ENCODE measurements at regions not wholly inside any gene's neighbourhood (a gene's known extent, or its start where the extent isn't known, plus 50 kb on each side); places are given as distances from the start of the nearest gene placed in this dataset.

DNA sequence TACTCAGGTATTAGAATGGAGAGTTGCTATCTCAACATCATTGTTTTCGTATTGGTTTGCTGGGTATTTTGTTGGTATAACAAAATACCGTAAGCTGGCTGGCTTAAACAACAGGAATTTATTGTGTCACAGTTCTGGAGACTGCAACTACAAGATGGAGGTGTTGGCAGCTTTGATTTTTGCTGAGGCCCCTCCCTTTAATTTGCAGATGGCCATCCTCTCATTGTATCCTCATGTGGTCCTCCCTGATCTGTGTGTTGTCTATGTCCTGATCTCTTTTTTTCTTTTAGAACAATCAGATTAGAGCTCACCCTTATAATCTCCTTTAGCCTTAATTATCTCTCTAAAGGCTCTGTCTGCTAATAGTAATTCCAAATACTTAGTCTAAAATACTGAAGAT lies 299.8 kb upstream of the GOLIM4 start:
- Histone ChIP-seq H3K9ac (ENCODE audit: insufficient read depth, low read depth, low read length) (no peak overlapping the region), H3K36me3 (replicated peaks in 1 of 2; ENCODE audit: control insufficient read depth in 1 of 2, insufficient read depth in 2 of 2, low read length in 2 of 2) (no peaks in the 10 kb centered on the region), H3K4me2 (ENCODE audit: low read depth, low read length) (no peak overlapping the region), H3K79me2 (ENCODE audit: insufficient read depth, low read length) (no peaks in the 10 kb centered on the region), H3K27ac (ENCODE audit: extremely low read length, insufficient read depth, low read length) (no peak overlapping the region), H3K27me3 (ENCODE audit: control insufficient read depth in 1 of 2, insufficient read depth in 2 of 2, low read length in 2 of 2) (no peaks in the 10 kb centered on the region), H3K9me3 (ENCODE audit: low read length) (no peaks in the 10 kb centered on the region), H3K4me1 (ENCODE audit: insufficient read depth, low read length) (no peaks in the 10 kb centered on the region), H2AFZ (ENCODE audit: low read length) (no peak overlapping the region), H4K20me1 (ENCODE audit: insufficient read depth, low read length) (no peaks in the 10 kb centered on the region), H3K4me3 (replicated peaks in 1 of 3; ENCODE audit: insufficient read depth in 1 of 3, low read depth in 2 of 3, low read length in 3 of 3) (no peak overlapping the region)
- TF ChIP-seq ZNF232 (CRISPR knock-in tag; IDR thresholded peaks at IDR 0.05; ENCODE audit: borderline replicate concordance) (no peak), SAP130 (CRISPR knock-in tag; IDR thresholded peaks at IDR 0.05; ENCODE audit: low read depth) (no peak), THAP11 (CRISPR knock-in tag; IDR thresholded peaks at IDR 0.05) (no peak), PHF20 (CRISPR knock-in tag; IDR thresholded peaks at IDR 0.05) (no peak), NAIF1 (CRISPR knock-in tag; IDR thresholded peaks at IDR 0.05; ENCODE audit: borderline replicate concordance) (no peak), ZNF44 (CRISPR knock-in tag; IDR thresholded peaks at IDR 0.05) (no peak), NBN (conservative IDR thresholded peaks at IDR 0.05) (no peak), ZBTB3 (CRISPR knock-in tag; IDR thresholded peaks at IDR 0.05; ENCODE audit: borderline replicate concordance, low read depth) (no peak), ZMYM3 (CRISPR knock-in tag; IDR thresholded peaks at IDR 0.05) (no peak), ZFP36L1 (CRISPR knock-in tag; IDR thresholded peaks at IDR 0.05) (no peak), BRD4 (CRISPR knock-in tag; IDR thresholded peaks at IDR 0.05) (no peak)
- TF ChIP-seq, protein P1, sequence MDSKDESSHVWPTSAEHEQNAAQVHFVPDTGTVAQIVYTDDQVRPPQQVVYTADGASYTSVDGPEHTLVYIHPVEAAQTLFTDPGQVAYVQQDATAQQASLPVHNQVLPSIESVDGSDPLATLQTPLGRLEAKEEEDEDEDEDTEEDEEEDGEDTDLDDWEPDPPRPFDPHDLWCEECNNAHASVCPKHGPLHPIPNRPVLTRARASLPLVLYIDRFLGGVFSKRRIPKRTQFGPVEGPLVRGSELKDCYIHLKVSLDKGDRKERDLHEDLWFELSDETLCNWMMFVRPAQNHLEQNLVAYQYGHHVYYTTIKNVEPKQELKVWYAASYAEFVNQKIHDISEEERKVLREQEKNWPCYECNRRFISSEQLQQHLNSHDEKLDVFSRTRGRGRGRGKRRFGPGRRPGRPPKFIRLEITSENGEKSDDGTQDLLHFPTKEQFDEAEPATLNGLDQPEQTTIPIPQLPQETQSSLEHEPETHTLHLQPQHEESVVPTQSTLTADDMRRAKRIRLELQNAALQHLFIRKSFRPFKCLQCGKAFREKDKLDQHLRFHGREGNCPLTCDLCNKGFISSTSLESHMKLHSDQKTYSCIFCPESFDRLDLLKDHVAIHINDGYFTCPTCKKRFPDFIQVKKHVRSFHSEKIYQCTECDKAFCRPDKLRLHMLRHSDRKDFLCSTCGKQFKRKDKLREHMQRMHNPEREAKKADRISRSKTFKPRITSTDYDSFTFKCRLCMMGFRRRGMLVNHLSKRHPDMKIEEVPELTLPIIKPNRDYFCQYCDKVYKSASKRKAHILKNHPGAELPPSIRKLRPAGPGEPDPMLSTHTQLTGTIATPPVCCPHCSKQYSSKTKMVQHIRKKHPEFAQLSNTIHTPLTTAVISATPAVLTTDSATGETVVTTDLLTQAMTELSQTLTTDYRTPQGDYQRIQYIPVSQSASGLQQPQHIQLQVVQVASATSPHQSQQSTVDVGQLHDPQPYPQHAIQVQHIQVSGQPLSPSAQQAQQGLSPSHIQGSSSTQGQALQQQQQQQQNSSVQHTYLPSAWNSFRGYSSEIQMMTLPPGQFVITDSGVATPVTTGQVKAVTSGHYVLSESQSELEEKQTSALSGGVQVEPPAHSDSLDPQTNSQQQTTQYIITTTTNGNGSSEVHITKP (CRISPR knock-in tag; IDR thresholded peaks at IDR 0.05; ENCODE audit: low read depth): no peak
- TF ChIP-seq, protein P2, sequence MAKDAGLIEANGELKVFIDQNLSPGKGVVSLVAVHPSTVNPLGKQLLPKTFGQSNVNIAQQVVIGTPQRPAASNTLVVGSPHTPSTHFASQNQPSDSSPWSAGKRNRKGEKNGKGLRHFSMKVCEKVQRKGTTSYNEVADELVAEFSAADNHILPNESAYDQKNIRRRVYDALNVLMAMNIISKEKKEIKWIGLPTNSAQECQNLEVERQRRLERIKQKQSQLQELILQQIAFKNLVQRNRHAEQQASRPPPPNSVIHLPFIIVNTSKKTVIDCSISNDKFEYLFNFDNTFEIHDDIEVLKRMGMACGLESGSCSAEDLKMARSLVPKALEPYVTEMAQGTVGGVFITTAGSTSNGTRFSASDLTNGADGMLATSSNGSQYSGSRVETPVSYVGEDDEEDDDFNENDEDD (CRISPR knock-in tag; IDR thresholded peaks at IDR 0.05; ENCODE audit: borderline replicate concordance): no peak
- TF ChIP-seq, protein P3, sequence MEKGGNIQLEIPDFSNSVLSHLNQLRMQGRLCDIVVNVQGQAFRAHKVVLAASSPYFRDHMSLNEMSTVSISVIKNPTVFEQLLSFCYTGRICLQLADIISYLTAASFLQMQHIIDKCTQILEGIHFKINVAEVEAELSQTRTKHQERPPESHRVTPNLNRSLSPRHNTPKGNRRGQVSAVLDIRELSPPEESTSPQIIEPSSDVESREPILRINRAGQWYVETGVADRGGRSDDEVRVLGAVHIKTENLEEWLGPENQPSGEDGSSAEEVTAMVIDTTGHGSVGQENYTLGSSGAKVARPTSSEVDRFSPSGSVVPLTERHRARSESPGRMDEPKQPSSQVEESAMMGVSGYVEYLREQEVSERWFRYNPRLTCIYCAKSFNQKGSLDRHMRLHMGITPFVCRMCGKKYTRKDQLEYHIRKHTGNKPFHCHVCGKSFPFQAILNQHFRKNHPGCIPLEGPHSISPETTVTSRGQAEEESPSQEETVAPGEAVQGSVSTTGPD (CRISPR knock-in tag; IDR thresholded peaks at IDR 0.05): no peak
- TF ChIP-seq, protein P4, sequence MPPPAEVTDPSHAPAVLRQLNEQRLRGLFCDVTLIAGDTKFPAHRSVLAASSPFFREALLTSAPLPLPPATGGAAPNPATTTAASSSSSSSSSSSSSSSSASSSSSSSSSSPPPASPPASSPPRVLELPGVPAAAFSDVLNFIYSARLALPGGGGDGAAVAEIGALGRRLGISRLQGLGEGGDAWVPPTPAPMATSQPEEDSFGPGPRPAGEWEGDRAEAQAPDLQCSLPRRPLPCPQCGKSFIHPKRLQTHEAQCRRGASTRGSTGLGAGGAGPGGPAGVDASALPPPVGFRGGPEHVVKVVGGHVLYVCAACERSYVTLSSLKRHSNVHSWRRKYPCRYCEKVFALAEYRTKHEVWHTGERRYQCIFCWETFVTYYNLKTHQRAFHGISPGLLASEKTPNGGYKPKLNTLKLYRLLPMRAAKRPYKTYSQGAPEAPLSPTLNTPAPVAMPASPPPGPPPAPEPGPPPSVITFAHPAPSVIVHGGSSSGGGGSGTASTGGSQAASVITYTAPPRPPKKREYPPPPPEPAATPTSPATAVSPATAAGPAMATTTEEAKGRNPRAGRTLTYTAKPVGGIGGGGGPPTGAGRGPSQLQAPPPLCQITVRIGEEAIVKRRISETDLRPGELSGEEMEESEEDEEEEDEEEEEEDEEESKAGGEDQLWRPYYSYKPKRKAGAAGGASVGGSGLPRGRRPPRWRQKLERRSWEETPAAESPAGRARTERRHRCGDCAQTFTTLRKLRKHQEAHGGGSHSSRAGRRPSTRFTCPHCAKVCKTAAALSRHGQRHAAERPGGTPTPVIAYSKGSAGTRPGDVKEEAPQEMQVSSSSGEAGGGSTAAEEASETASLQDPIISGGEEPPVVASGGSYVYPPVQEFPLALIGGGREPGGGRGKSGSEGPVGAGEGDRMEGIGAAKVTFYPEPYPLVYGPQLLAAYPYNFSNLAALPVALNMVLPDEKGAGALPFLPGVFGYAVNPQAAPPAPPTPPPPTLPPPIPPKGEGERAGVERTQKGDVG (CRISPR knock-in tag; IDR thresholded peaks at IDR 0.05; ENCODE audit: borderline replicate concordance): no peak
- DNase-seq (ENCODE audit: low spot score) (no peak), FAIRE-seq (no peak), ATAC-seq (no peak)
- BruUV-seq (replicated peaks): no TSS peak
- ChIA-PET CTCF (ENCODE audit: low intra/inter-chr PET ratio, low total read pairs) (no interaction called here), POLR2A (no interaction called here)
- in situ Hi-C loops (cut with HindIII; ENCODE audit: extremely low pct_ligation_motif_present, low pct_unique_long_range_greater_than_20kb) (no loop called here), intact Hi-C loops (cut with micrococcal nuclease; ENCODE audit: unreplicated experiment) (no loop called here)
- WGBS (ENCODE audit: low lambda C conversion rate): 0% methylated on average over 2 of the region's 2 CpGs
